C4-2B (cell line): ENCODE measurements at regions not wholly inside any gene's neighbourhood (a gene's known extent, or its start where the extent isn't known, plus 50 kb on each side); places are given as distances from the start of the nearest gene placed in this dataset.

Source experiments
- CTCF ChIP-seq: fragments of 450-650 bp; conservative IDR thresholded peaks from 2 replicates; pipeline ENCODE4 v1.5.1; 2017; ENCODE audit warnings: mild to moderate bottlenecking
- ZFX ChIP-seq: fragments of 450-650 bp; IDR thresholded peaks from 2 replicates; pipeline ENCODE4 v1.6.1; 2017

DNA sequence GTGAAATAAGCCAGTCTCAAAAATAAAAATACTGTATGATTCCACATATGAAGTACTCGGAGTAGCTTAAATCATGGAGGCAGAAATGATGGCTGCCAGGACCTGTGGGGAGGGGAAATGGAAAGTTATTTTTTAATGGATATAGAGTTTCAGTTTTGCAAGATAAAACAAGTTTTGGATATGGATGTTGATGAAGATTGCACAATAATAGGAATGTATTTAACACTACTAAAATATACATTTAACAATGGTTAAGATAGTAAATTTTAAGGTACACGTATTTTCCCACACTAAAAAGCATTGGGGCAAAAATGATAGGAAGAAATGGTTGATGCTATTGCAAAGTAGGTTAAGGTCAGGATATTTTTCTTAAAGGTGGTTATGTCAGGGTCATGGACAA, 1058.9 kb upstream of the MAP3K7 start:
- no peak for TF ChIP-seq CTCF
- no peak for TF ChIP-seq ZFX
